ENCODE measurements at regions not wholly inside any gene's neighbourhood (a gene's known extent, or its start where the extent isn't known, plus 50 kb on each side); places are given as distances from the start of the nearest gene placed in this dataset.
"Not testable (repeated sequence)": the region's sequence is repeated elsewhere in the genome, so short reads cannot be mapped to it uniquely, and the experiment has no call there.

- DNase-seq, result not testable (repeated sequence)
These were observed 52.2 kb upstream of the FRG2C start for GRCh38 chr3:75611724-75612460.
